ENCODE measurements at regions not wholly inside any gene's neighbourhood (a gene's known extent, or its start where the extent isn't known, plus 50 kb on each side); places are given as distances from the start of the nearest gene placed in this dataset.

DNA sequence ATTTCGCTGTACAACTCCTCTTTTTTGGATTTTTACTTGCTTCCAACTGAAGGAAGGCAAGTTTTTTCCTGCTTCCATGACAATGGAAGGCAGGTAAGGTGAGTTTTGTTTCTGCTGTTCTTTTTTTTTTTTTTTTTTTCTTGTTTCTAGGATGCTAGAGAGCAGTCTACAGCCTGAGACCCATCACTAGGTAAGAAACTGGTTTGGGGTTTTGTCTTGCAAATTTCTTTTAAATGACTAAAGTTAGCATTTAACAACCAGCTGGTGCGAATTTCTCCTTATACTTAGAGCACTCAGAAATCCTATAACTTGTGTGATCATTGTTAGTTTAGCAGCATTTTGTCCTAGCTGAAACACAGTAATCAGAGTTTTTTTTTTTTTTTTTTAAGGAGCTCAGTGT, 378.4 kb upstream of the CNKSR2 start:
- Histone ChIP-seq H3K36me3 (ENCODE audit: control insufficient read depth in 1 of 2, insufficient read depth in 2 of 2, low read length in 2 of 2) (no peaks in the 10 kb centered on the region), H3K9me3 (ENCODE audit: control insufficient read depth in 1 of 2, insufficient read depth in 1 of 2, low read depth in 1 of 2, low read length in 2 of 2) (no peaks in the 10 kb centered on the region), H4K20me1 (ENCODE audit: insufficient read depth) (no peaks in the 10 kb centered on the region), H3K27ac (ENCODE audit: low read depth, low read length) (no peak overlapping the region), H2AFZ (ENCODE audit: low read depth, low read length, poor library complexity, severe bottlenecking) (no peak overlapping the region), H3K27me3 (ENCODE audit: insufficient read depth, low read length) (no peaks in the 10 kb centered on the region), H3K79me2 (ENCODE audit: insufficient read depth, low read length) (no peaks in the 10 kb centered on the region), H3K4me2 (ENCODE audit: low read length) (no peak overlapping the region), H3K4me1 (ENCODE audit: control insufficient read depth in 1 of 2, insufficient read depth in 2 of 2, low read length in 2 of 2) (no peaks in the 10 kb centered on the region), H3K9me2 (ENCODE audit: insufficient read depth) (no peaks in the 10 kb centered on the region), H3K4me3 (replicated peaks in 1 of 2; ENCODE audit: low read depth in 1 of 2, low read length in 2 of 2) (no peak overlapping the region), H3K9ac (ENCODE audit: low read length) (no peak overlapping the region)
- no peak for DNase-seq (ENCODE audit: low read depth, low spot score)
- ATAC-seq, result no peak
- intact Hi-C loops (cut with micrococcal nuclease), result no loop called here
- TF ChIP-seq, protein P1, sequence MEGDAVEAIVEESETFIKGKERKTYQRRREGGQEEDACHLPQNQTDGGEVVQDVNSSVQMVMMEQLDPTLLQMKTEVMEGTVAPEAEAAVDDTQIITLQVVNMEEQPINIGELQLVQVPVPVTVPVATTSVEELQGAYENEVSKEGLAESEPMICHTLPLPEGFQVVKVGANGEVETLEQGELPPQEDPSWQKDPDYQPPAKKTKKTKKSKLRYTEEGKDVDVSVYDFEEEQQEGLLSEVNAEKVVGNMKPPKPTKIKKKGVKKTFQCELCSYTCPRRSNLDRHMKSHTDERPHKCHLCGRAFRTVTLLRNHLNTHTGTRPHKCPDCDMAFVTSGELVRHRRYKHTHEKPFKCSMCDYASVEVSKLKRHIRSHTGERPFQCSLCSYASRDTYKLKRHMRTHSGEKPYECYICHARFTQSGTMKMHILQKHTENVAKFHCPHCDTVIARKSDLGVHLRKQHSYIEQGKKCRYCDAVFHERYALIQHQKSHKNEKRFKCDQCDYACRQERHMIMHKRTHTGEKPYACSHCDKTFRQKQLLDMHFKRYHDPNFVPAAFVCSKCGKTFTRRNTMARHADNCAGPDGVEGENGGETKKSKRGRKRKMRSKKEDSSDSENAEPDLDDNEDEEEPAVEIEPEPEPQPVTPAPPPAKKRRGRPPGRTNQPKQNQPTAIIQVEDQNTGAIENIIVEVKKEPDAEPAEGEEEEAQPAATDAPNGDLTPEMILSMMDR (IDR thresholded peaks at IDR 0.05 in 2 of 3, conservative IDR thresholded peaks at IDR 0.05 in 1 of 3; ENCODE audit: borderline replicate concordance in 1 of 3, insufficient read depth in 1 of 3, low read depth in 2 of 3, low read length in 2 of 3), result no peak
- TF ChIP-seq ELF1 (IDR thresholded peaks at IDR 0.05; ENCODE audit: borderline replicate concordance, low read depth), result no peak
- TF ChIP-seq, protein P2, sequence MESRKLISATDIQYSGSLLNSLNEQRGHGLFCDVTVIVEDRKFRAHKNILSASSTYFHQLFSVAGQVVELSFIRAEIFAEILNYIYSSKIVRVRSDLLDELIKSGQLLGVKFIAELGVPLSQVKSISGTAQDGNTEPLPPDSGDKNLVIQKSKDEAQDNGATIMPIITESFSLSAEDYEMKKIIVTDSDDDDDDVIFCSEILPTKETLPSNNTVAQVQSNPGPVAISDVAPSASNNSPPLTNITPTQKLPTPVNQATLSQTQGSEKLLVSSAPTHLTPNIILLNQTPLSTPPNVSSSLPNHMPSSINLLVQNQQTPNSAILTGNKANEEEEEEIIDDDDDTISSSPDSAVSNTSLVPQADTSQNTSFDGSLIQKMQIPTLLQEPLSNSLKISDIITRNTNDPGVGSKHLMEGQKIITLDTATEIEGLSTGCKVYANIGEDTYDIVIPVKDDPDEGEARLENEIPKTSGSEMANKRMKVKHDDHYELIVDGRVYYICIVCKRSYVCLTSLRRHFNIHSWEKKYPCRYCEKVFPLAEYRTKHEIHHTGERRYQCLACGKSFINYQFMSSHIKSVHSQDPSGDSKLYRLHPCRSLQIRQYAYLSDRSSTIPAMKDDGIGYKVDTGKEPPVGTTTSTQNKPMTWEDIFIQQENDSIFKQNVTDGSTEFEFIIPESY (IDR thresholded peaks at IDR 0.05; ENCODE audit: extremely low read depth, insufficient replicate concordance, low read length), result no peak
- TF ChIP-seq EZH2 (IDR thresholded peaks at IDR 0.05), result no peak
- no peak for TF ChIP-seq SRF (IDR thresholded peaks at IDR 0.05; ENCODE audit: low read depth)
- TF ChIP-seq POLR2A (IDR thresholded peaks at IDR 0.05; ENCODE audit: borderline replicate concordance, extremely low read depth, insufficient read depth, insufficient read length), result no peak
- TF ChIP-seq YY1 (IDR thresholded peaks at IDR 0.05; ENCODE audit: extremely low read depth, insufficient replicate concordance, low read depth, low read length), result no peak
- TF ChIP-seq SIN3A (IDR thresholded peaks at IDR 0.05; ENCODE audit: low read depth), result no peak
- TF ChIP-seq POLR2AphosphoS5 (IDR thresholded peaks at IDR 0.05; ENCODE audit: low read depth, low read length), result no peak
- TF ChIP-seq CEBPB (IDR thresholded peaks at IDR 0.05; ENCODE audit: low read depth), result no peak
- no peak for TF ChIP-seq ZFX (IDR thresholded peaks at IDR 0.05)
- TF ChIP-seq JUND (IDR thresholded peaks at IDR 0.05), result no peak
- no peak for TF ChIP-seq EZH2phosphoT487 (IDR thresholded peaks at IDR 0.05; ENCODE audit: borderline replicate concordance)
- no peak for TF ChIP-seq SP1 (IDR thresholded peaks at IDR 0.05; ENCODE audit: low read depth)
- no peak for TF ChIP-seq ZNF274 (IDR thresholded peaks at IDR 0.05; ENCODE audit: low read depth, low read length)
- TF ChIP-seq EGR1 (IDR thresholded peaks at IDR 0.05; ENCODE audit: low read depth), result no peak
- TF ChIP-seq RAD21 (IDR thresholded peaks at IDR 0.05; ENCODE audit: low read depth), result no peak
- no peak for TF ChIP-seq TCF7L2 (IDR thresholded peaks at IDR 0.05; ENCODE audit: borderline replicate concordance, extremely low read depth, insufficient read depth, insufficient read length)
- no peak for TF ChIP-seq CBX3 (IDR thresholded peaks at IDR 0.05; ENCODE audit: low read depth)
- CTCF ChIA-PET, result no interaction called here
- RAD21 ChIA-PET (ENCODE audit: low non-redundant PET in 1 of 2, low total read pairs in 2 of 2, uncharacterized antibody in 2 of 2, unreplicated experiment in 2 of 2), result no interaction called here
- POLR2A ChIA-PET, result no interaction called here
- BruUV-seq (replicated peaks), result no TSS peak
